ENCODE measurements at regions not wholly inside any gene's neighbourhood (a gene's known extent, or its start where the extent isn't known, plus 50 kb on each side); places are given as distances from the start of the nearest gene placed in this dataset.

DNA sequence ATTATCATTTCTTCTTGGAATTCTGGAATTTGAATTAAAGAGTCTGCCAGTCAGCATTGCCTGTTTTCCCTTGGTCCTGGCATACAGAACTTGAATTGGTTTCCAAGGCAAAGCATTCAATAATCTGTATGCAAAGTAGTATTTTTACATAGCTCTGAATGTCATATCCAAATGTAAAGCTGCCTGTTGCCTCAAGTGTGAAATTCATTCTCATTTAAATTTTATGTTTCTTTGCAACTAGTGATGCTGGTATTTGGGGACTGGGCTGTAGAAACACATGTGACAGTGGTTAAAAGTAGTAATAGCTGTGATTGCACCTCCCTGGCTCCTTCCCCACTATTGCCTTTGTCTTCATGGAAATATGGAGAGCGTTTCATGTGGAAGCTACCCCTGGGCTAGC, 743.9 kb upstream of the GOLIM4 start:
- 0% methylated on average over 1 of the region's 1 CpG for WGBS (ENCODE audit: low lambda C conversion rate)
- ATAC-seq (no peak), FAIRE-seq (no peak), DNase-seq (ENCODE audit: low spot score) (no peak)
- intact Hi-C loops (cut with micrococcal nuclease; ENCODE audit: unreplicated experiment): no loop called here
- Histone ChIP-seq H3K27ac (ENCODE audit: extremely low read length, insufficient read depth, low read length) (no peak overlapping the region), H3K9me3 (ENCODE audit: low read length) (no peaks in the 10 kb centered on the region), H3K9ac (ENCODE audit: insufficient read depth, low read depth, low read length) (no peak overlapping the region), H3K4me1 (ENCODE audit: insufficient read depth, low read length) (no peaks in the 10 kb centered on the region), H3K27me3 (ENCODE audit: control insufficient read depth in 1 of 2, insufficient read depth in 2 of 2, low read length in 2 of 2) (peaks cover 0 to 3% of the 10 kb centered on the region in 2 experiments; a peak in 1 of 5 replicates), H3K79me2 (ENCODE audit: insufficient read depth, low read length) (no peaks in the 10 kb centered on the region), H2AFZ (ENCODE audit: low read length) (no peak overlapping the region), H3K36me3 (replicated peaks in 1 of 2; ENCODE audit: control insufficient read depth in 1 of 2, insufficient read depth in 2 of 2, low read length in 2 of 2) (no peaks in the 10 kb centered on the region), H4K20me1 (ENCODE audit: insufficient read depth, low read length) (no peaks in the 10 kb centered on the region), H3K4me2 (ENCODE audit: low read depth, low read length) (no peak overlapping the region), H3K4me3 (replicated peaks in 1 of 3; ENCODE audit: insufficient read depth in 1 of 3, low read depth in 2 of 3, low read length in 3 of 3) (no peak overlapping the region)
- TF ChIP-seq IRF2 (CRISPR knock-in tag; IDR thresholded peaks at IDR 0.05) (no peak), MZF1 (CRISPR knock-in tag; IDR thresholded peaks at IDR 0.05; ENCODE audit: borderline replicate concordance) (no peak), ZKSCAN1 (IDR thresholded peaks at IDR 0.05; ENCODE audit: low read length) (no peak), ARID2 (CRISPR knock-in tag; IDR thresholded peaks at IDR 0.05; ENCODE audit: borderline replicate concordance) (no peak), ZNF10 (CRISPR knock-in tag; IDR thresholded peaks at IDR 0.05; ENCODE audit: borderline replicate concordance, low read depth) (no peak), ZNF468 (CRISPR knock-in tag; IDR thresholded peaks at IDR 0.05) (no peak), STAT5B (CRISPR knock-in tag; IDR thresholded peaks at IDR 0.05) (no peak)
- TF ChIP-seq, protein P1, sequence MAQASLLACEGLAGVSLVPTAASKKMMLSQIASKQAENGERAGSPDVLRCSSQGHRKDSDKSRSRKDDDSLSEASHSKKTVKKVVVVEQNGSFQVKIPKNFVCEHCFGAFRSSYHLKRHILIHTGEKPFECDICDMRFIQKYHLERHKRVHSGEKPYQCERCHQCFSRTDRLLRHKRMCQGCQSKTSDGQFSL (CRISPR knock-in tag; IDR thresholded peaks at IDR 0.05): no peak
- TF ChIP-seq, protein P2, sequence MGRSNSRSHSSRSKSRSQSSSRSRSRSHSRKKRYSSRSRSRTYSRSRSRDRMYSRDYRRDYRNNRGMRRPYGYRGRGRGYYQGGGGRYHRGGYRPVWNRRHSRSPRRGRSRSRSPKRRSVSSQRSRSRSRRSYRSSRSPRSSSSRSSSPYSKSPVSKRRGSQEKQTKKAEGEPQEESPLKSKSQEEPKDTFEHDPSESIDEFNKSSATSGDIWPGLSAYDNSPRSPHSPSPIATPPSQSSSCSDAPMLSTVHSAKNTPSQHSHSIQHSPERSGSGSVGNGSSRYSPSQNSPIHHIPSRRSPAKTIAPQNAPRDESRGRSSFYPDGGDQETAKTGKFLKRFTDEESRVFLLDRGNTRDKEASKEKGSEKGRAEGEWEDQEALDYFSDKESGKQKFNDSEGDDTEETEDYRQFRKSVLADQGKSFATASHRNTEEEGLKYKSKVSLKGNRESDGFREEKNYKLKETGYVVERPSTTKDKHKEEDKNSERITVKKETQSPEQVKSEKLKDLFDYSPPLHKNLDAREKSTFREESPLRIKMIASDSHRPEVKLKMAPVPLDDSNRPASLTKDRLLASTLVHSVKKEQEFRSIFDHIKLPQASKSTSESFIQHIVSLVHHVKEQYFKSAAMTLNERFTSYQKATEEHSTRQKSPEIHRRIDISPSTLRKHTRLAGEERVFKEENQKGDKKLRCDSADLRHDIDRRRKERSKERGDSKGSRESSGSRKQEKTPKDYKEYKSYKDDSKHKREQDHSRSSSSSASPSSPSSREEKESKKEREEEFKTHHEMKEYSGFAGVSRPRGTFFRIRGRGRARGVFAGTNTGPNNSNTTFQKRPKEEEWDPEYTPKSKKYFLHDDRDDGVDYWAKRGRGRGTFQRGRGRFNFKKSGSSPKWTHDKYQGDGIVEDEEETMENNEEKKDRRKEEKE (IDR thresholded peaks at IDR 0.05): no peak
- ChIA-PET CTCF (ENCODE audit: low intra/inter-chr PET ratio, low total read pairs) (no interaction called here), POLR2A (no interaction called here)
- in situ Hi-C loops (cut with HindIII; ENCODE audit: extremely low pct_ligation_motif_present, low pct_unique_long_range_greater_than_20kb): no loop called here
- no TSS peak for BruUV-seq (replicated peaks)
